ENCODE measurements at regions not wholly inside any gene's neighbourhood (a gene's known extent, or its start where the extent isn't known, plus 50 kb on each side); places are given as distances from the start of the nearest gene placed in this dataset.

DNA sequence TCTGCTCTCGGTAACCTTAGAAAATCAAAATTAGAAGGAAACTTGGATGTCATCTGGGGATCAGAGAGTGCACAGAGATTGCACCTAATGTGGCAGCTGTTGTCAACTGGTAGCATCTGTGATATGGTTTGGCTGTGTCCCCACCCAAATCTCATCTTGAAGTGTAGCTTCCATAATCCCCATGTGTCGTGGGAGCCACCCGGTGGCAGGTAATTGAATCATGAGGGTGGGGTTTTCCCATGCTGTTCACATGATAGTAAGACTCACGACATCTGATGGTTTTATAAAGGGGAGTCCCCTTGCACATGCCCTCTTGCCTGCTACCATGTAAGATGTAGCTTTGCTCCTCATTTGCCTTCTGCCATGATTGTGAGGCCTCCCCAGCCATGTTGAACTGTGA, 127.7 kb upstream of the SRRM4 start:
- no peak overlapping the region for H3K4me3 ChIP-seq (ENCODE audit: extremely low read depth in 1 of 4, insufficient read depth in 2 of 4, low read depth in 3 of 4, low read length in 4 of 4)
- DNase-seq (ENCODE audit: low read depth in 1 of 2, low spot score in 2 of 2) (peak in 1 of 2 experiments; percentile 50), FAIRE-seq (no peak)
- no peak overlapping the region for H3K14ac ChIP-seq (ENCODE audit: insufficient read length)
- no peak overlapping the region for H3K4ac ChIP-seq (replicated peaks; ENCODE audit: insufficient read length, low read depth, low read length)
- no peaks in the 10 kb centered on the region for H3K23me2 ChIP-seq (ENCODE audit: low read depth, low read length)
- H4K8ac ChIP-seq (ENCODE audit: extremely low read depth, insufficient read depth, low read length): no peak overlapping the region
- WGBS, 2 experiments (ENCODE audit: extremely low coverage in 1 of 2, insufficient coverage in 1 of 2, insufficient read length in 1 of 2, insufficient replicate concordance in 2 of 2, low coverage in 1 of 2, low lambda C conversion rate in 2 of 2, missing lambda C conversion rate in 1 of 2): 86% methylated on average over 4 of the region's 4 CpGs; no CpG with 5 or more reads in 1 of the 2 experiments
- H3K27me3 ChIP-seq (replicated peaks in 1 of 4; ENCODE audit: control insufficient read depth in 3 of 4, extremely low read depth in 1 of 4, insufficient read depth in 3 of 4, low read length in 3 of 4): no peaks in the 10 kb centered on the region
- no peak overlapping the region for H3K27ac ChIP-seq (ENCODE audit: low read depth, low read length)
- H3K23ac ChIP-seq (ENCODE audit: insufficient read length): no peak overlapping the region
- H4K5ac ChIP-seq (ENCODE audit: insufficient read length, low read depth, low read length): no peak overlapping the region
- H2BK5ac ChIP-seq (ENCODE audit: low read depth, low read length): no peak overlapping the region
- H2BK20ac ChIP-seq (ENCODE audit: low read length): no peak overlapping the region
- no peak overlapping the region for H3K18ac ChIP-seq (ENCODE audit: extremely low read depth, low read length)
- H2BK12ac ChIP-seq (ENCODE audit: low read depth, low read length): no peak overlapping the region
- H3K36me3 ChIP-seq (ENCODE audit: control insufficient read depth in 2 of 4, insufficient read depth in 4 of 4, low read length in 3 of 4): no peaks in the 10 kb centered on the region
- TF ChIP-seq RAD21 (IDR thresholded peaks at IDR 0.05 in 1 of 2, conservative IDR thresholded peaks at IDR 0.05 in 1 of 2; ENCODE audit: low read depth in 2 of 2, low read length in 2 of 2) (peak; percentile 74 to 79), CTCF (IDR thresholded peaks at IDR 0.05; ENCODE audit: control extremely low read depth in 1 of 3, insufficient read depth in 1 of 3, low read depth in 1 of 3, low read length in 3 of 3) (peak; percentile 34 to 64 (median 52)), SIX5 (IDR thresholded peaks at IDR 0.05; ENCODE audit: low read depth, low read length) (no peak), GTF2F1 (IDR thresholded peaks at IDR 0.05; ENCODE audit: borderline replicate concordance, low read depth, low read length) (no peak)
- H4K20me1 ChIP-seq (replicated peaks in 1 of 2; ENCODE audit: control insufficient read depth in 1 of 2, insufficient read depth in 2 of 2, low read length in 2 of 2): no peaks in the 10 kb centered on the region
- no peaks in the 10 kb centered on the region for H3K79me1 ChIP-seq (ENCODE audit: low read depth, low read length)
- H2AFZ ChIP-seq (ENCODE audit: low read length): no peak overlapping the region
- CTCF ChIA-PET (ENCODE audit: partially characterized antibody): interaction anchor here (0.7 to 7.8 kb wide), 17 partner anchors 10 to 692 kb away, joined by 3 to 57 read pairs (median 3); no protein-coding TSS in a partner anchor
- POLR2A ChIA-PET (ENCODE audit: partially characterized antibody): no interaction called here
- no peak overlapping the region for H4K91ac ChIP-seq (replicated peaks; ENCODE audit: insufficient read length, low read length)
- no peak overlapping the region for H2BK15ac ChIP-seq (ENCODE audit: low read length)
- no peaks in the 10 kb centered on the region for H3K79me2 ChIP-seq (ENCODE audit: control insufficient read depth in 1 of 2, insufficient read depth in 2 of 2, low read length in 2 of 2)
- no peak overlapping the region for H3K56ac ChIP-seq (replicated peaks; ENCODE audit: insufficient read length, low read depth, low read length)
- no peak overlapping the region for H3K4me2 ChIP-seq (ENCODE audit: insufficient read depth in 1 of 2, low read depth in 2 of 2, low read length in 2 of 2)
- H3K9me3 ChIP-seq (ENCODE audit: insufficient read depth in 2 of 2, low read depth in 1 of 2, low read length in 1 of 2): no peaks in the 10 kb centered on the region
- no peak overlapping the region for H3K9ac ChIP-seq (replicated peaks in 1 of 4; ENCODE audit: extremely low read depth in 1 of 4, low read depth in 3 of 4, low read length in 3 of 4)
- H3K4me1 ChIP-seq (replicated peaks in 1 of 4; ENCODE audit: control insufficient read depth in 3 of 4, insufficient read depth in 4 of 4, low read length in 3 of 4): peaks cover 0 to 3% (median 0%) of the 10 kb centered on the region in 4 experiments; a peak in 1 of 7 replicates
- no peak overlapping the region for H2BK120ac ChIP-seq (replicated peaks; ENCODE audit: low read depth, low read length)
- no peak overlapping the region for H2AK5ac ChIP-seq (ENCODE audit: low read depth, low read length)
